NCI-H446 treated with DMSO at 0.1 percent for 48 hours (cell line): ENCODE measurements at regions not wholly inside any gene's neighbourhood (a gene's known extent, or its start where the extent isn't known, plus 50 kb on each side); places are given as distances from the start of the nearest gene placed in this dataset.

Experiments
- DNase-seq: peaks from one replicate; lab custom pipeline; 2025; lab: John Stamatoyannopoulos, UW

GRCh38 chr1:218679988-218680748, 335.0 kb downstream of the TGFB2 start:
- DNase-seq: no peak

DNA sequence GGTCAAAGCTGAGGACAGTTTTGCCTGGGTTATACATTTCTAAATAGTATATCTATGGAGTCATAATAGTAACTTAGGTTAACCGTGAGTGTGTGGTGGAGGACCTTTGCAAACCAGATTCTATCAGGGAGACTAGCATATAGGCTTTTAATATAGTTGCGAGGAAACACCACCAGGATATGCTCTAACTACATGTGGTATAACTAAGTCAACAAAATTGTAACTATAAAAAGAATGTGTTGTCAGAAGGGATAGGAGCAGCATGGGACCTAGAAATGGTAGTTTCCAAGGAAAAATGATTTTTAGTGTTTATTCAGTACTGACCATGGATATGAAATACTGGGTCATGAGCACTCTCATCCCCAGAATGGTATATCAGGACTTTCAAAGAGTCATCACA, 338.1 kb downstream of the TGFB2 start:
- no peak for DNase-seq

- DNase-seq: no peak
Measured at GRCh38 chr1:218686258-218686657, 341.1 kb downstream of the TGFB2 start.

GRCh38 chr1:218686761-218687160, 341.6 kb downstream of the TGFB2 start:
- no peak for DNase-seq

DNA sequence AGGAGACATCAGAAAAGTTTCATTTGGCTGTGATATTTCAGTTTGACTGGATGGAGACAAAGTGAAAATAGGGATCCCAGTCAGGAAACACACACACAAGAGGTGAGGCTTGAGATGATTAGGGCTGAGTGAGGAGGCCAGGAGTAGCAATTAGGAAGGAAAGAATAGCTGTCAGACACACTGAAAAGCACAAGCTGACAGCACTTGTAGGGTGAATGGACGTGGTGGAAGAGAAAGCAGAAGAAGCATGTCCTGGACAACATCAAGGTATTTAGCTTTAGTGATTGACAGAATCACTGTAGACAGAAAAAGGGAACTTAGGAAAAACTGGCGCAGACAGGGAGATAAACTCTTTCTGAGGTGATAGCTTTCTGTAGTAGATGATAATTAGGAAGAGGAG, 347.7 kb downstream of the TGFB2 start:
- DNase-seq: no peak

DNA sequence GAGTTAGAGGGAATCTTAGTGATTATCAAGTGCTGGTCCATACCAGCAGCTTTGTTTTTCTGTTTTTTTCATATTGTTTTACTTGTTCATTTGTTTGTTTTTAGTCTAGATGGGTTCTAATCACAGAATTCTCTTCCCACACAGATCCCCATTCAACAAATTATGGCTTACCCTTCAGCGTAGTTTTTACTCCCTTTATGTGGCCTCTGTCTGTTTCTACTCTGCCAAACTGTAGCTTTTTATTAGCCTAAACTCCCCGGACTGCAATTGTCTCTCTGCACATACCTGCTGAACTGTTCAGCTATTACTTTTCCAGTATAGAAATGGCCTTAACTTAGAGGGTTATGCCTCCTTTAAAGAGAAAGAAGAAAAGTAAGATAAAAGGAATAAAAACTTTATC, 348.5 kb downstream of the TGFB2 start:
- DNase-seq: no peak

- no peak for DNase-seq
Measured at GRCh38 chr1:218694085-218694484, 348.9 kb downstream of the TGFB2 start.

GRCh38 chr1:218694636-218695035, 349.5 kb downstream of the TGFB2 start:
- DNase-seq: no peak

DNA sequence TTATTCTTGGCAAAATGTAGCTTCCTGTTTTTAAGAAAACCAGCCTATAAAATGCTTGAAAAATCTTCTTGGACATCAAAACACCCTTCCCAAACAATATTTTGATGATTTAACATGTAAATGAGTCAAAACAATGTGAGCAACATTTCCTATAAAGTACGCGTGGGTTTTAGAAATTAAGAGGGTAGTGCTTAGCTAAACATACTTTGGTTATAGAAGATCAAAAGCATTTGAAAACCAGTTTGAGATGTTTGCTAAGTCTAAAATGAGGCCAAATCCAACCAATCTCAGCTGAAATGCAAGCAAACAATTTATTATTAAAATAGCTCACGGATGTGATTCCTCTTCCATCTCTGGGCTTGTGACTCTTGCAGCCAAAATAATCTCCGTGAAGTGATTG, 350.4 kb downstream of the TGFB2 start:
- DNase-seq: no peak

DNA sequence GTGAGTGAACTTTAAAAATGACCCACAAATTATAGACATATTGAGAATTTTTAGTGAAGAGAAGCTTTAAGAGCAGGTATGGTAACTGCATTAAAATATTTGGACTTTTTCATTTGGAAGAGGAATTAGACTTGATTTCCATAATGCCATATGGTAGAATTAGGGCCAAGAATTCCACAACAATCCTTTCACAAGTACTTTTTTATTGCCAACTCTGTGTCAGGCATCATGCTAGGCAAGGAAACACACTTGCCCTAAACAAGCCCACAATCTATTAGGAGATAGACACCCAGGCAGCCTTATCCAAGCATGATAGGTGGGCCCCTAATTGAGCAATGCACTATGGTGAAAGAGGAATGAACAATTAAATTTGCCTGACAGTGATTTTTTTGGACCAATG, 353.0 kb downstream of the TGFB2 start:
- no peak for DNase-seq

- no peak for DNase-seq
Measured at GRCh38 chr1:218699421-218699820, 354.3 kb downstream of the TGFB2 start.

- DNase-seq: no peak
Measured at GRCh38 chr1:218699865-218700264, 354.7 kb downstream of the TGFB2 start.

DNA sequence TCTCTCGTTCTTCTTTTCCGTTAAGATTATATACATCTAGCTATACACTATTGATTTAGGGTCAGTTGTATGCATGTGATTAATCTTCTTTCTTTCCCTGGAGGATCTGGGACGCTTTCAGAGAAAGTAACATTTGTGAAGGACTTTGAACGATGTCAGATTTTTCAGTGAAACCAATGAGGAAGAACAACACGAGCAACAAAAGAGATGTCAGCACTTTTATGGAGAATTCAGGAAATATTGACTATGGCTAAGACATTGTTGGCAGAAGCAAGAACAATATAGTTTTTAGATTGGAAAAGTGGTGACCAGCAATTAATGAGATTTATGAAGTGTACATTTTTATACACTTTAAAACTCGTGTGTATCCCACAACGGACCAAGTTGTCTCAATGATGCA, 355.5 kb downstream of the TGFB2 start:
- no peak for DNase-seq

DNA sequence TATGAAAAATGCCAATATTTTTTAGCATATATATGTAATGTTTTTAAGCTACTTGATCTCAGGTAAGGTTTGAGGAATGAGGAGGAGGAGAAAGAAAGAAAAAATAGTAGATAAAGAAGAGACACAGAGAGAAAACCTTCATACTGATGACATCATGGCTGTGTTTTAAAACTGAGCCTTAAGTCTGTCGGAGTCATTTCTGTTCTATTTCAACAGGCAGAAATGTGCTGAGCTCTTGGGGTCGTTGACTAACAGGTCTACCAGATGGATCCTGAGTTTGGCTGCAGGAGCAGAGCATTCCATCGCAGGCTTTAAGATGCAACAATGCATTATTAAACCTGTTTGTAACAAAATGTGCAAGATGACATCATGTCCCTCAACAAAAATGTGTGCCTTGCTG, 356.0 kb downstream of the TGFB2 start:
- no peak for DNase-seq

- DNase-seq: no peak
Measured at GRCh38 chr1:218702775-218703174, 357.6 kb downstream of the TGFB2 start.

DNA sequence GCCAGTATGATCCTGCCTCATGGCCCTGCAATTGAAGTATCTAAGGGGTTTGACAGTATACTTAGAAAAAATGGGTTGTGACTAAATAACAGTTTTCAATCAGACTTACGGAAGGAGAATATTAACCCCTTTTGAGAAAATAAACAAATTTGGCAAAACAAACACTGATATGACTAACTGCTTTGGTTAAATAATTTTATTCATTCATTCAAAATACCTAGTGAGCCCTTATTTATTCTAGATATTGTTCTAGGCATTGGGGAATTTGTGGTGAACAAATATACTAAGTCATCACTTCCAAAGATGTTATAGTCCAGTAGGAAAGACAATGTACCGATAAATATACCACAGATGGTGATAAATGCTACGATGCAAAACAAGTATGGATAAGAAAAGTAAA, 358.7 kb downstream of the TGFB2 start:
- DNase-seq: no peak

DNA sequence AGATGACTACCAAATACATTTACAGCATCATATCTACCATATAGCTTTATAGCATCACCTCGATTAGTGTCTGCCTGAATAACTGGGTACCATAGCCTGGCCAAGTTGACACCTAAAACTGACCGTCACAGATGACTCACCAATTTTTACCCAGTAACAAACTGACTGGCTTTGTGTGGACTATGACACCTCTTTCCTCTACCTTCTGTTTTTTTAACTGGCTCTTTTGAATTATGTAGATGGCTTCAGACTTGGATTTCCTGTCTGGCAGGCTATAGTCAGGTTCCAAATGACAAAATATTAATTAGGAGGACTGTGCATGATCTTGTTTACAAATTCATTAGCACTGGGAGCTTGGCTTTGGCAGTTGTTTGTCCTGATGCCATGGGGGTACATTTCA, 360.3 kb downstream of the TGFB2 start:
- no peak for DNase-seq

DNA sequence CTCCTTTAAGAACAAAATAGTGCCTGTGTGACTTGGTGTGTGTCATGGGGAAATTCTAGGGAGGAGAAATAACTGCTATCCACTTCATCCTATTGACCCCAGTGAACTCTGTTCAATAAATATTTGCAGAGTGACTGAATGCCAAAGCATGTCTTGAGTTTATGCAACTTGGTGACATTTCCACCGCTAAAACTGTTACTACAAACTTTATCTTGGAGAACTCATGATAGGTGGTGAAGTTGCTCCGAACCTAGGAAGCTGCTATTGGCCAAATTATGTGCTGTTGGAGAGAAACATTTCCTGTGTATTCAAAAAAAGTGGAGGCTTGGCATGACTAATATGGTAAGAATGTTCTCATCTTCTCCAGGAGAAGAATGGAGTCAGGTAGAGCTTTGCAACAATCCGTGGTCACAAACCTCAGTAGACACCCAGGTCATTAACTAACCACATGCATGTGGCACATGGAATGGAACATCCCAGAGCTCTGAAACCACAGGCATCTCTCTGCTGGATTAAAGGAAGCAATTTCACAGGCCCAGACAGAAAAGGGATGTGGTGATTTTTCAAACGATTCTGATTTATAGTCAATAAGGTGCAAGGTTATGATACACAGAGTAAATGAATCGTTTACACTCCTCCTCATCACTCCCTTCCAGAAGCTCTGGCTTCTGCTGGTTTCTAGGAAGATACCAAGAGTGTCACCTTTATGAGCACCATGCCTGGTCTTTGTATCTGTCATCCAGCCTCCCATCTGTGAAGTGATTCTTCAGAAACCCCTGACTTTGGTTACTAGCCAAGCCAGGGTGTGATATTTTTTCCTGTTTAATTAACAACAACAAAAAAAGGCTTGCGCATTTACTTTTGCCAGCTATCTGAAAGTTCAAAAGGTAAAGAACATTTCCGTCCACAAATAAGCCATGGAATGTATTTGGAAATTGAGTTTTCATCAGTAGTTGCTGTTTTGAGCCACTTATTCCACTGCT, 361.1 kb downstream of the TGFB2 start:
- no peak for DNase-seq

- DNase-seq: no peak
Measured at GRCh38 chr1:218711001-218711400, 365.9 kb downstream of the TGFB2 start.

- DNase-seq: no peak
Measured at GRCh38 chr1:218711884-218712674, 366.9 kb downstream of the TGFB2 start.

DNA sequence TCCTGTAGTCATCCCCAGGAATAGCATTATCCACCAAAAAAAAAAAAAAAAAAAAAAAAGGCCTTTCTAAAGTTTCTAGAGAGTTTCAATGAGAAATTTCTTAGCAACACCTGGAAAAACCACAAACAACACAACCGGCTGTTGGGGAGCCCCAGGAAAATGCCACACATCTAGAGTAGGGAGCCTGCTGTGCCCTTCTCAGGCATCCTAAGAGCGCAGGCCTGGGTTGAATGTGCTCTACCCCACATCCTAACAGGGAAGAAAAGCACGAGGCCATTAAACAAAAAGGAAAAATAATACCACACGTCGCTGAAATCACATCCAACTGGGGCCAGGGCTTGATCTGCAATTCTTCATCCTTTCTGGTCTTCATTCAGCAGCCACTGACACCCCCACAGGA, 367.5 kb downstream of the TGFB2 start:
- DNase-seq: no peak

DNA sequence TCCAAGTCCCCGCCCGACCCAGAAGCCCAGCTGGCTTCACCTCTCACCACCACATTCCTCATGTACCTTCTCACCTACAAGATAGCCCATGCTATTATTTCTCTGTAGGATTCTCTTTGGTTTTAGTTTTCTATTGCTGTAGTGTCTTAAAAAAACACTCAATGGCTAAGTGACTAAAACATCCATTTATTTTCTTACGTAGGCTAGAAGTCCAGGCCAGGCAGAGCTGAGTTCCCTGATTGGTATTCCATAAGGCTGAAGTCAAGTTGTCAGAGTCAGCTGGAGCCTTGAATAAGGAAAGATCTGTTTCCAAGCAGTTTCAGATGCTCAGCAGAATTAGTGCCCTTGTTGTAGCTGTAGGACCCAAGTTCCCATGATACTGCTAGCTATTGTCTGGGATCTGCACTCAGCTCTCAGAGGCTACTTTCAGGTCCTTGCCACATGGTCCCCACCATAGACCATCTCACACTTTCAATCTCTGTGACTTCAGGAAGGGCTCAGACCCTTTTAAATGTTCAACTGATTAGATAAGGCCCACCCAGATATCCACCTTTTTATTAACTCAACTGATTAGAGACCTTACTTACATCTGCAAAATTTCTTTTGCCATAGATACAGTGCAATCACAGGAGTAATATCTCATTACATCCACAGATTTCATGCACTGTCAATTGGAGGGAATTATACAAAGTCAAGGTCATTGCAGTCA, 371.0 kb downstream of the TGFB2 start:
- no peak for DNase-seq
